HL-60/S4 treated with phorbol 12-myristate 13-acetate at 8.2 ng/mL for 4 days and 3 days (cell line): ENCODE measurements at regions not wholly inside any gene's neighbourhood (a gene's known extent, or its start where the extent isn't known, plus 50 kb on each side); places are given as distances from the start of the nearest gene placed in this dataset.

Experiments
- in situ Hi-C: fragments of 300-500 bp; cut with MboI; formaldehyde crosslinking; loops from 2 replicates; pipeline ENCODE4 v1.15.0; 2022; ENCODE audit warnings: low sequenced_read_pairs

DNA sequence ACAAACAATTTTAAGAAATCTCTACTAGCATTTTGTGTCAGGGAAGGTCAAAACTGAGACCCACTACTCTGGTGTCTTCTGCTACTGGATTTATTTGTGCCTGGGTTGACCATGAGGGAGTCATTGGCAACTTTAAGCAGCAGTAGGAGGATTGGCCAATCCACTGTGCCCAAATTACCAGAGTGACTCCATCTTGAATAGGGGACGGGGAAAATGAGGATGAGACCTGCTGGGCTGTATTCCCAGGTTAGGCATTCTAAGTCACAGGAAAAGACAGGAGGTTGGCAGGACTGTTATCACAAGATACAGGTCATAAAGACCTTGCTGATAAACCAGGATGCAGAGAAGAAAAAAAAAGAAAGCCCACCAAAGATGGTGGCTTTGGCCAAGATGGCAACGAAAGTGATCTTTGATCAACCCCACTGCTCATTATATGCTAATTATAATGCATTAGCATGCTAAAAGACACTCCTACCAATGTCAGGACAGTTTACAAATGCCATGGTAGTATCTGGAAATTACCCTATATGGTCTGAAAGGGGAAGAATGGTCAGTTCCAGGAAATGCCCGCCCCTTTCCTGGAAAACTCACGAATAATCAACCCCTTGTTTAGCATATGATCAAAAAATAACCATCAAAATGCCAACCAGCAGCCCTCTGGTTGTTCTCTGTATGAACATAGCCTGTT is 200.9 kb downstream of the LTN1 start:
- in situ Hi-C loops: no loop called here

DNA sequence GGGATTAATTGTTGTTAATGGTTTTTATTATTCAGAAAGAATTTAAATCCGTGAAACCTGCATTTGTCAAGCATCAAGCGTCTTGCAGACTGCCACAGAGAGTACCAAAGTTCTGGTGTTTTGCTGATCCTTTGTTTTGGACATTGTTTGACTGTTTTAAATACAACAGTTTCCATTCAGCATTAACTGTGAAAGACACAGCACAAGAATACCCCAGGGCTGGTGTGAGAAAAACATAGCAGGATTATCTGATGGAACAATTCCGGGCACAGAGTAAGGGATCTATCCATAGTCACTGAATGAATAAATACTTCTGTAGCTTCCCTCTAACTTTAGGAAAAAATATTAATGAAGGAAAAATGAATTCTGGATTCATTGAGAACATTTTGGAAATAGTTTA is 202.3 kb downstream of the LTN1 start:
- in situ Hi-C loops: no loop called here

DNA sequence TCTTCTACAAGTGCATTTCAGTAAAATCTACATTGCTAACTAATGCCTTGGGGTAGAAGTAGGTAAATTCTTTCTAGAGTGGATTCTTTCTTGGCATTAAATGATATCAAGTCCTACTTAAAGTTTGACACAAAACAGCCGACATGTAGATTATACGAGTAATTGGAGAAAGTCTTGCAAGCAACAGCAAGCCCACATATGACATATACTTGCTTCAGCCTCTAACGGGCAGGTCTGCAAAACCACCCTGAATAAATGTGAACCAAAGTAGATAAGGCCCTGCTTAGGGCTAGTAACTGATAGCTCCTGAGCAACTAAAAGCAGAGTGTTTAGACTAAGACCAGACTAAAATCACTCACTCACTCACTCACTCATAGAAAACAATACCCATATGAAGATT is 203.2 kb downstream of the LTN1 start:
- in situ Hi-C loops: no loop called here

DNA sequence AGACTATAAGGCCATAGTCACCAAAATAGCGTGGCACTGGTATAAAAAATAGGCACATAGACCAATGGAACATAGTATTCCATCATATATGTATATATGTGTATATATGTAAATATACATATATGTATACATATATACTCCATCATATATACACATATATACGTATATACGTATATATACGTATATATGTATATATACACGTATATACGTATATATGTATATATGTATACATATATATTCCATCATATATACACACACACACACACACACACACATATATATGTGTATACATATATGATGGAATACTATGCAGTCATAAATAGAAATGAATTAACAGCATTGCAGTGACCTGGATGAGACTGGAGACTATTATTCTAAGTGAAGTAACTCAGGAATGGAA is 204.6 kb downstream of the LTN1 start:
- in situ Hi-C loops: no loop called here

DNA sequence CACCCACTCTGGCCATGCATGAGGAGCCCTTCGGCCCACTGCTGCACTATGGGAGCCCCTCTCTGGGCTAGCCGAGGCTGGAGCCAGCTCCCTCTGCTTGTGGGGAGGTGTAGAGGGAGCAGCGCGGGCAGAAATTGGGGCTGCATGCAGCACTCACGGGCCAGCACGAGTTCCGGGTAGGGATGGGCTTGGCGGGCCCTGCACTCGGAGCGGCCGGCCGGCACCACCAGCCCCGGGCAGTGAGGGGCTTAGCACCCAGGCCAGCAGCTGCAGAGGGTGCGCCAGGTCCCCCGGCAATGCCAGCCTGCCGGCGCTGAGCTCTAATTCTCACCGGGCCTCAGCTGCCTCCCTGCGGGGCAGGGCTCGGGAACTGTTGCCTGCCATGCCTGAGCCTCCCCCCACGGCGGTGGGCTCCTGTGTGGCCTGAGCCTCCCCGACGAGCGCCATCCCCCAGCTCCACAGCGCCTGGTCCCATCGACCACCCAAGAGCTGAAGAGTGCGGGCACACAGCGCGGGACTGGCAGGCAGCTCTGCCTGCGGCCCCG is 209.0 kb downstream of the LTN1 start:
- in situ Hi-C loops: no loop called here

DNA sequence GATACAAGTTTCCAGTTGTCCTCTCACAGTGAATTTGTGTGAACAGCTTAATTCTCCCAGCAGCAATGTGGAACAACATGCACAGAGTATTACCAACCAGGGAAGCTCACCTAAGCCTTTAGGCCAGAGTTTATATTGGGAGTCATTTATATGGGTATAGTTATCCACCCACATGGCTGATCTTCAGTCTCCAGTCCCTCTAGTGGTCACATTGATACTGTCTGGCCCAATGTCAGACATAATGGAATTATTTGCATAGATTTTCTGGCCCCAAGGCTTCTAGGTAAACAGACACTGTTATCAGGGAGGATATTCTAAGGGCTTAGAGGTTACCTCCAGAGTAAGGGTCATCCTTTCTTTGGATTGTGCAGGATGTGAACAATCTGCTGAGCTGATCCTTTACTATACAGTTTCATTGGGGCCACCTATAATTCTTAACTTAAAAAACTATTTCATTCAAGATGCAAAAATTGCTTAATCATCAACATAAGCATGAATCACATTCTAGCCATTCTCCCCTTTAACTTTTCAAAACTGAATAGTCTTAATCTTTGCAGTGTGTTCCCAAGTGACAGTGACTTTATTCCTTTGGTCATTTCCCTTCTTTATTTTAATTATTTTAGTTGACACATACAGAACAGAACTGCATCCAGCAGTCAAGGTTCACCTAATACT is 210.9 kb downstream of the LTN1 start:
- in situ Hi-C loops: no loop called here

DNA sequence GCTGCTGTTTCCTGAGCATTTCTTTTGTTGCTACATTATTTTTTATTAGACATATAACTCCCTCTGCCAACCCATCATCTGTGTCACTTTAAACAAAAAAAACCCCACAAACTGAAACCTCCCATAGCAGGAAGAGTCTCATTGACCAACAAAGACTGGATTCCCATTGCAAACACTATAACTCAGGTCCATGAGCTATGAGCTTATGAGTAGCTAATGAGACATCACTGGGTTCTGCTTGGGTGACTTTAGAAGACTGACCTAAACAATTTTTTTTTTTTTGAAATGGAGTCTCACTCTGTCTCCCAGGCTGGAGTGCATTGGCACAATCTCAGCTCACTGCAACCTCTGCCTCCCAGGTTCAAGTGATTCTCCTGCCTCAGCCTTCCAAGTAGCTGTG is 212.8 kb downstream of the LTN1 start:
- in situ Hi-C loops: no loop called here

DNA sequence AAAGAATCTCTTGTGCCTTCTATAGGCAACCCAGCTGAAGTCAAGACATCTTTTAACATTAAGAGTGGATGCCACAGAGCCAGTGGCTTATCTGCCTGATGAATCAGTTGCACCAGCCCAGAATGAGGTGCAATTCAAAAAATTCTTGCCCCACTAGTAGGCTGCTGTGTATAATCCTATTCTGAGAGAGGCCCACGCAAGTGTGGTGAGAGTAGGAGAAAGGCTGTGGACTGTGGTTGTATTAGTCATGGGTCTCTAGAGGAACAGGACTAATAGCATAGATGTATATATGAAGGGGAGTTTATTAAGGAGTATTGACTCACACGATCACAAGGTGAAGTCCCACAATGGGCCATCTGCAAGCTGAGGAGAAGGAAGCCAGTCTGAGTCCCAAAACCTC is 216.4 kb downstream of the LTN1 start:
- in situ Hi-C loops: no loop called here

DNA sequence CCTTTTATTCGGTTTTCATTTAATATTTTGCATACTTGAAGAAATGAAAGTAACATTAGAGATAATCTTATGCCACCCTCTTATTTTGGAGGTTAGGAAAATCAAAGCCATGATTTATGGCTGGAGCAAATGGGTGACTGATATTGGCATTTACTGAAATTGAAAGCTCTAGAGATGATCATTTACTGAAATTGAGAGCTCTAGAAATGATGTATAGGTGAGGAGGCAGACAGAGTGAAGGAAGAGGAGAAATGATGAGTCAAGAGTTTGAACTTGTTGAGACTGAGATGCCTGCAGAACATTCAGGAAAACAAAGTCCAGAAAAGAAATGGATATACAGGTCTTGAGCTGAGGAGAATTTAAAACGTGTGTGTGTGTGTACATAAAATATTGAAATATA is 217.6 kb downstream of the LTN1 start:
- in situ Hi-C loops: no loop called here

DNA sequence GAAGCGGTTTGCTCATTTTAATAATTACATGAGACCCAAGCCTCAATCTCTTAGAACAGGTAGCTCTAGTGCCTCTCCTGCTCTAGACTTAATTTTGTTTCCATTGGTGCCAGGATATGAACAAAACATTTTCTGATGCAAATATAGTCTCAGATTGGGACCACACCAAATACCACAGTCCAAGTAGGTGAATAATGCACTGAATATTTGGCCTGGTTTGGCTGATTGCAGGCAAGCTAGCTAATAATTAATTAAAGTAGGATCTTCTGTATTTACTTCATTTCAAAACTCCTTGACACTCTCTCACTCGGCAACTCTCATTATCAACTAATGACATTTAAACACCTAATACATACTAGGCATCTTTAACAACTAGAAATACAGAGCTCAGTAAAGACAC is 219.6 kb downstream of the LTN1 start:
- in situ Hi-C loops: no loop called here

DNA sequence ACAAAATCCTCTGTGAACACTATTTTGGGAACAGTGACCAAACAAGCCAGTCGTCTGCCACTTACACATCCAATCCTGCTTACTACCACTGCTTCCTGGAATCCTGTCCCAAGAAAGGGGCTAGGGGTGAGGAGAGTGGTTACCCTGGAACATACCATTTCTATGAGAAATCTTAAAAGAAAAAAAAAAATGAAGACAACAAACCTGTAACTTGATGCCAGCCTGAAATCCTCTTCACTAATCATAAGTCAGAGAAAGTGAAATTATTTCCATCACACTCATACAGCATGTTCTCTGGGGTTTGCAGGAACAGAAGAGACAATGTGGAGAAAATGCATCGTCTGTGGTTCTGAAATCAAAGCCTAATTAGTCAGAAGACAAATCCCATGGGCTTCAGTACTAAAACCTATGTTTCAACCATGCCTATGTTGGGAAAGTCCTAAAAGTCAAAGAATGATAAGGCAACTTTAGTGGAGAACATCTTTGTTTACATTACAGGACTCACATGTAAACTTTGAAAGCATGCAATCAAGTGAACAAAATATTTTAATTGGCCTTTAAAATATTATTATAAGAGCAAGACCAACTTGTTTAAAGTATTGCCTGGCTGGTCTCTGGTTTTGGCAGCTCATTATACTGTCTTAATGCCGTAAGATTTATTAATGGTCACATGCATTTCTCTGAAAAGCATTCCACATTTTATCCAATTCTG is 220.7 kb downstream of the LTN1 start:
- in situ Hi-C loops: no loop called here

DNA sequence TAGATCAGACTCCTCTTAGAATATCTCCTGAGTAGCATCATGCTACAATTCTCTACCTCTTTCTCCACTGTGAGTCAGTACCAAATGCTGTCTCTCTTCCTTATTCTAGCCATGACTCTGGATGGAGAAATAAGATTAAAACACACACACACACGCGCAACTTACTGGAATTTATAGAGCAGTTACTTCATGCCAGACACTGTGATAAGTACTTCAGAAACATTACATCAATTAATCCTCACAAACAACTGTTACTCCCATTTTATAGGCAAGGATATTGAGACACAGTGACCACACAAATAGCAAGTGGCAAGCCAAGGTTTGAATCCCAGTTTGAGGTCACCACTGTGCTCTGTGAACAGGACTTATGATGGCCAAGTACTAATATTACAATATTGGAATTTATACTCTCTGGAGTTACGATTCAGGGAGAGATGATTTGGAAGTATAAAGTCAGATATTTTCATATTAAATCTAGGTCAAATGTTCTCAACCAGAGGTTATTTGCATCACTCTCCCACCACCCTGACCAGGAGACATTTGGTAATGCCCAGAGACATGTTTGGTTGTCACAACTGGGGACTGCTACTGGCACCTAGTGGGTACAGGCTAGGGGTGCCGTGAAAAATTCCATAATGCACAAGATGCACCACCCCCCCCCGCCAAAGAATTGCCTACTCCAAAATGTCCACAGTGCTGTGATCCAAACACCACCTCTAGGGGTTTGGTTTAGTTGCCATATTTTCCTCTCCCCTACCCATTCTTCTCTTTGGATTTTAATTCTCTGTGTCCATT is 221.6 kb downstream of the LTN1 start:
- in situ Hi-C loops: no loop called here

DNA sequence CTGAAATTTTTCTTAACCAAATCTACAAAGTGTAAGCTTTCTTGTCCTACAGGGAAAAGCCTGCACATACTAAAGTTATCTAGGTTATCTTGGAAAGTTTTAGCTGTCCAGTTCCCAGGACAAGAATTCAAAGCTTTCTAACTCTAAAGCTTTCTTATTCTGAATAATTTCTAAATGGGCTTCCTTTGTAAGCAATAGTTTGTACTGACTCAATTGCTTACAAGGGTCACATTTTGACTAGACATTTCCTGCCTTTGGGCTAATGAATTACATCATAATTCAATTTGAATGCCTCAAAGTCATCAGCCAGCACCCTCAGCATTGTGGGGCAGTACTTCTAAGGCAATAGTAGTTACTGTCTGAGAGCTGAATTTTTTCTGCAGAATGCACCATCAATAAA is 223.0 kb downstream of the LTN1 start:
- in situ Hi-C loops: no loop called here

DNA sequence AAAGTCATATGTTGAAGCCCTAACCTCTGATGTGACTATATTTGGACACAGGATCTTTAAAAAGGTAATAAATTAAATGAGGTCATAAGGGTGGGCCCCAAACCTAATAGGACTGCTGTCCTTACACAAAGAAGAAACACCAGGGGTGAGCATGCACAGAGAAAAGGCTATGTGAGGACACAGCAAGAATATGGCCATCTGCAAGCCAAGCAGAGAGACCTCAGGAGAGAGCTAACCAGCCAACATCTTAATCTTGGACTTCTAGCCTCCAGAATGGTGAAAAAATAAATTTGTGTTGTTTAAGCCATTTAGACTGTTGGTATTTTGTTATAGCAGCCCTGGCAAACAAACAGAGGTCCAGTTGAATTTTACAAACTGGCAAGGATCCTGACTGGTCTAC is 223.9 kb downstream of the LTN1 start:
- in situ Hi-C loops: no loop called here

DNA sequence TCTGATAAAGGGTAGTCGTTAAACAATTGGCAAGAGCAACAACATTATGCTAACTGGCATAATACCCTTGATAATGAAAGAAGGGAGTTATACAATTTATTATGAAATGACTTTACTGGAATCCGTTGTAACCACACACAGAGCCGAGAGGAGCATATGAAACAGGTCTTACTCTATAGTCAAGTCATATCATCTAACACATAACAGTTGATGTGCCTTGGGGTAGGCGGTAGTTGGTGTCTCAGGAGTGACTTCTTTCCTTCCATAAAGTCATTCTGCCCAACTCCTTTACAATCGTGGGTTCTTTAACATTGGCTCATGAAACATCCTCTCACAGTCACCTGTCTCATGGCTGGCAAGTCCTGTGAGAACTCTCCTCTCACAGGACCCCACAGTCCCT is 225.2 kb downstream of the LTN1 start:
- in situ Hi-C loops: no loop called here

DNA sequence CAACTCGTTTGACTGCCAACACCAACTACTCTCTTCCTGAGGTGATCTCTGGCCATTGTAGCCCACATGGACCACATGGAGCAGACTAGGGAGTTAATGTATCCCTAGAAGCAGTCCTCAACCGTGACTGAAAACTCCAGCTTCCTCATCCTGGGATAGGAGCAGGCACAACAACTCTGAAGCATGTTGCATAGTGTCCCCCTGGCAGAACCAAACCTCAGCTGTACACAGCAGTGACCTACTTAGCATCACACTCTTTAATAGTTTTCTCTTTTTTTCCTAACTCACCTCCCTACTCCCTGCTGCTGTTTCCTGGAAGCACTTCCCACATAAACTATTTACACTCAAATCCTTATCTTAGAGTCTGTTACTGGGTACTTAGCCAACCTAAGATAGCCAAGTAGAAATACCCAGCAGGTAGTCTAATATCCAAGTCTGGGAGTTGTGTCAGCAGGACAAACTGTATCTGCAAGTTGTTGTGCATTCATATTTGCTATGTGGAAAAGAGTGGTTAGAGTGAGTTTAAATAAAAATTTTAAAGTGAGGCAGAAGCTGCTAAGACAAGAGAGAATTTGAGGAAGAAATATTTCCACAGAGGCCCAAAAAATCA is 228.8 kb downstream of the LTN1 start:
- in situ Hi-C loops: no loop called here

DNA sequence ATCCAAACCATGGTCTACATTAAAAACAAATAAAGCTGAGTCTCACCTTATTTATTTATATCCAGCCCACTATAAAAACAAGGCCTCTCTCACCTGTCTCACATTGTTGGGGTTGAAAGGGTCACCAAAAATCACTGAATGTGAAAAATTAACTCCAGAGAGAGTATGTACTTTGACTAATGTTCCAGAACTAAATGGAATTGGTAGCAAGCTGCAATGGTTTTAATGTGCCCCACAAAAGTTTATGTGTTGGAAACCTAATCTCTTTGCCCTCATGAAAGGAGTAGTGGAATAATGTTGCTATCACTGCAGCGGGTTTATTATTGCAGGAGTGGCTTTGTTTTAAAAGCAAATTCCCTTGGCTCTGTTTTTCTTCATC is 230.3 kb downstream of the LTN1 start:
- in situ Hi-C loops: no loop called here

DNA sequence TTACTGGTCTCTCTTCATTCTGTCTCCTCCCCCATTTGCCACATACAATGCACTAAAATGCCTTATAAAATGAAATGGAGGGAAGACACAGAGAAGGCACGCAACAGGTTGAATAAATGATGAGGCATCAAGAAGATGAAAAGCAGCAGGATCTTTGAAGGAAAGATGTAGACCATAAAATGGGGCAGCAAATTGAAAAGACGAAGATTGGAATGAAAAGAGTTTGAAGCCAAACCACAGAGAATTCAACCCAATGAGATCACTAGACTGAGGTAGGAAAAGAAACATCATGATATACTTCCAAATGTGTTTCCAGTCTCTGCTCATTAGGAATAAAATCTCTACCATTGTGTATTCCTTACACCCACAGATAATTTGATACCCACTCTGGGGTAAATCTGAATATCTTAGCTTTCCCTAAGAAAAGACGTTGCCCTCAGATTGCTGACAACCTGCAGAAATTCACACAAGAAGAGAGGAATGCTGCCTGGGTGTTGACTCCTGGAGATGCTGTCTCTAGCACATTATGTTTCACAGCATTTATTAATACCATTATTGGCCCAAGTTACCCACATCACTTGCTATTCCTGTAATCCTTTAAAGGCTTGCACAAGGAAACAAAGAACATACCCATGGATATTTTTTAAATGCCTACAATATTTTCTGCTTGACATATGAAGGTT is 230.9 kb downstream of the LTN1 start:
- in situ Hi-C loops: no loop called here

DNA sequence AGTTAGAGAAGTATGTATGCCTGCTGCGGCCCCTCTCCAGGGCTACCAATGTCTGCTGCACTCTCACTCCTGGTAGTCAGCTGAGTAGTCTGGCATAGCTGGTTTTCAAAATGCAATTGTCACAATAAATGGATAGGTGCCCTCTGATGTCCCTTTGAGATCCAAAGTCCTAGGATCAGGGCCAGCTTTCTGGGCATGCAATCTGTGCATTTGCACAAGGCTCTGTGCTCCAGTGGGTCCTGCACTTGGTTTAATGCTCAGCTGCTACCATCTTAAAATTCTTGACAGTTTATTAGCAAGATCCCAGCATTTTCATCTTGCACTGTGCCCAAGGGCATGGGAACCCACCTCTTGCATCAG is 233.8 kb downstream of the LTN1 start:
- in situ Hi-C loops: no loop called here
